ENCODE measurements at regions not wholly inside any gene's neighbourhood (a gene's known extent, or its start where the extent isn't known, plus 50 kb on each side); places are given as distances from the start of the nearest gene placed in this dataset.

- TF ChIP-seq ZBTB33 (IDR thresholded peaks at IDR 0.05; ENCODE audit: borderline replicate concordance, low read depth) (no peak), TEAD4 (IDR thresholded peaks at IDR 0.05; ENCODE audit: borderline replicate concordance, insufficient read depth) (no peak), MEF2A (IDR thresholded peaks at IDR 0.05; ENCODE audit: borderline replicate concordance, low read depth) (no peak), GABPA (IDR thresholded peaks at IDR 0.05; ENCODE audit: low read depth) (no peak), TCF12 (IDR thresholded peaks at IDR 0.05) (no peak)
Measured at GRCh38 chr20:11192106-11192505, 518.3 kb upstream of the JAG1 start (continued).

- DNase-seq = no peak
- H3K36me3 ChIP-seq (replicated peaks in 1 of 2; ENCODE audit: control insufficient read depth in 1 of 2, insufficient read depth in 2 of 2, low read length in 1 of 2) = no peaks in the 10 kb centered on the region
- H3K4me1 ChIP-seq (ENCODE audit: control insufficient read depth in 1 of 2, insufficient read depth in 2 of 2, low read depth in 1 of 2, low read length in 1 of 2) = peaks cover 0 to 16% of the 10 kb centered on the region in 2 experiments; a peak in 1 of 4 replicates
- TF ChIP-seq RFX5 (IDR thresholded peaks at IDR 0.05; ENCODE audit: low read length) = no peak
- TF ChIP-seq, protein P1, sequence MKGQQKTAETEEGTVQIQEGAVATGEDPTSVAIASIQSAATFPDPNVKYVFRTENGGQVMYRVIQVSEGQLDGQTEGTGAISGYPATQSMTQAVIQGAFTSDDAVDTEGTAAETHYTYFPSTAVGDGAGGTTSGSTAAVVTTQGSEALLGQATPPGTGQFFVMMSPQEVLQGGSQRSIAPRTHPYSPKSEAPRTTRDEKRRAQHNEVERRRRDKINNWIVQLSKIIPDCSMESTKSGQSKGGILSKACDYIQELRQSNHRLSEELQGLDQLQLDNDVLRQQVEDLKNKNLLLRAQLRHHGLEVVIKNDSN (IDR thresholded peaks at IDR 0.05; ENCODE audit: borderline replicate concordance, low read depth) = no peak
- no peak for TF ChIP-seq RXRA (IDR thresholded peaks at IDR 0.05; ENCODE audit: borderline replicate concordance, low read depth)
- TF ChIP-seq MXI1 (IDR thresholded peaks at IDR 0.05; ENCODE audit: low read depth, low read length) = no peak
- TF ChIP-seq EZH2phosphoT487 (IDR thresholded peaks at IDR 0.05; ENCODE audit: borderline replicate concordance, low read depth) = no peak
- TF ChIP-seq ELF1 (IDR thresholded peaks at IDR 0.05) = no peak
- TF ChIP-seq, protein P2, sequence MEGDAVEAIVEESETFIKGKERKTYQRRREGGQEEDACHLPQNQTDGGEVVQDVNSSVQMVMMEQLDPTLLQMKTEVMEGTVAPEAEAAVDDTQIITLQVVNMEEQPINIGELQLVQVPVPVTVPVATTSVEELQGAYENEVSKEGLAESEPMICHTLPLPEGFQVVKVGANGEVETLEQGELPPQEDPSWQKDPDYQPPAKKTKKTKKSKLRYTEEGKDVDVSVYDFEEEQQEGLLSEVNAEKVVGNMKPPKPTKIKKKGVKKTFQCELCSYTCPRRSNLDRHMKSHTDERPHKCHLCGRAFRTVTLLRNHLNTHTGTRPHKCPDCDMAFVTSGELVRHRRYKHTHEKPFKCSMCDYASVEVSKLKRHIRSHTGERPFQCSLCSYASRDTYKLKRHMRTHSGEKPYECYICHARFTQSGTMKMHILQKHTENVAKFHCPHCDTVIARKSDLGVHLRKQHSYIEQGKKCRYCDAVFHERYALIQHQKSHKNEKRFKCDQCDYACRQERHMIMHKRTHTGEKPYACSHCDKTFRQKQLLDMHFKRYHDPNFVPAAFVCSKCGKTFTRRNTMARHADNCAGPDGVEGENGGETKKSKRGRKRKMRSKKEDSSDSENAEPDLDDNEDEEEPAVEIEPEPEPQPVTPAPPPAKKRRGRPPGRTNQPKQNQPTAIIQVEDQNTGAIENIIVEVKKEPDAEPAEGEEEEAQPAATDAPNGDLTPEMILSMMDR (IDR thresholded peaks at IDR 0.05) = no peak
- no peaks in the 10 kb centered on the region for H3K27me3 ChIP-seq (ENCODE audit: insufficient read depth)
- no peaks in the 10 kb centered on the region for H3K9me3 ChIP-seq
- H3K9me2 ChIP-seq = no peaks in the 10 kb centered on the region
- H3K4me3 ChIP-seq (ENCODE audit: low read depth in 2 of 2, low read length in 1 of 2) = no peak overlapping the region
- H3K9ac ChIP-seq = no peak overlapping the region
- POLR2A ChIA-PET = no interaction called here
- CTCF ChIA-PET = interaction anchor here (3.7 kb wide), 1 partner anchor 12 kb away, joined by 16 read pairs; no protein-coding TSS in a partner anchor
- peaks cover 5% of the 10 kb centered on the region for H3F3A ChIP-seq (replicated peaks; ENCODE audit: insufficient read depth)
- no peak overlapping the region for H2AFZ ChIP-seq (ENCODE audit: low read depth)
- H3K79me2 ChIP-seq (ENCODE audit: insufficient read depth) = no peaks in the 10 kb centered on the region
- H4K20me1 ChIP-seq (ENCODE audit: insufficient read depth) = no peaks in the 10 kb centered on the region
- no peak overlapping the region for H3K27ac ChIP-seq (ENCODE audit: low read depth in 2 of 2, low read length in 1 of 2)
- no peak overlapping the region for H3K4me2 ChIP-seq
Measured at GRCh38 chr20:11193241-11193640, 519.4 kb upstream of the JAG1 start.
